ENCODE measurements at regions not wholly inside any gene's neighbourhood (a gene's known extent, or its start where the extent isn't known, plus 50 kb on each side); places are given as distances from the start of the nearest gene placed in this dataset.

DNA sequence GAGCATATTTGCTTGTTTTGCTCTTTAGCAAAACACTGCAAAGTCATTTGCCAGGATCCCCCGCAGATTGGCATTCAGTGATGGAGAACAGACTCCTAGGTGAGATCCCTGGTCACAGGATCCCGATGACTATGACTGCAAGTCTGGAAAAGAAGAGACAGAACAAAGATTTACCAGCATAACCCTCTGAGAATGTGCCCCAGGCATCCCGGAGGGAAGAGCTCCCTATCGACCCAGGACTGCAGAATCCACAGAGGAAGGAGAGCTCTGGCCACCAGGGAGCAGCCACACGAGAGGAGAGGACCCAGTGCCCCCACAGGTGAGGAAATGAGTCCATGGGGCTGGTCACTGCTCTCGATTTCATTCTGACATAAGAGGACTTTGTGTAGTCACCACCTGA, 105.2 kb downstream of the ZNF280B start:
- TF ChIP-seq RAD21 (IDR thresholded peaks at IDR 0.05; ENCODE audit: low read length) = no peak
- TF ChIP-seq, protein P1, sequence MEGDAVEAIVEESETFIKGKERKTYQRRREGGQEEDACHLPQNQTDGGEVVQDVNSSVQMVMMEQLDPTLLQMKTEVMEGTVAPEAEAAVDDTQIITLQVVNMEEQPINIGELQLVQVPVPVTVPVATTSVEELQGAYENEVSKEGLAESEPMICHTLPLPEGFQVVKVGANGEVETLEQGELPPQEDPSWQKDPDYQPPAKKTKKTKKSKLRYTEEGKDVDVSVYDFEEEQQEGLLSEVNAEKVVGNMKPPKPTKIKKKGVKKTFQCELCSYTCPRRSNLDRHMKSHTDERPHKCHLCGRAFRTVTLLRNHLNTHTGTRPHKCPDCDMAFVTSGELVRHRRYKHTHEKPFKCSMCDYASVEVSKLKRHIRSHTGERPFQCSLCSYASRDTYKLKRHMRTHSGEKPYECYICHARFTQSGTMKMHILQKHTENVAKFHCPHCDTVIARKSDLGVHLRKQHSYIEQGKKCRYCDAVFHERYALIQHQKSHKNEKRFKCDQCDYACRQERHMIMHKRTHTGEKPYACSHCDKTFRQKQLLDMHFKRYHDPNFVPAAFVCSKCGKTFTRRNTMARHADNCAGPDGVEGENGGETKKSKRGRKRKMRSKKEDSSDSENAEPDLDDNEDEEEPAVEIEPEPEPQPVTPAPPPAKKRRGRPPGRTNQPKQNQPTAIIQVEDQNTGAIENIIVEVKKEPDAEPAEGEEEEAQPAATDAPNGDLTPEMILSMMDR (conservative IDR thresholded peaks at IDR 0.05; ENCODE audit: low read depth, low read length) = no peak

Measured in IMR-90 (cell line).